Smooth muscle cell (in vitro differentiated cells): ENCODE measurements at regions not wholly inside any gene's neighbourhood (a gene's known extent, or its start where the extent isn't known, plus 50 kb on each side); places are given as distances from the start of the nearest gene placed in this dataset.

Experiments used
- DNase-seq: peaks from one replicate; lab custom pipeline; 2025; ENCODE audit not compliant: unreplicated experiment; lab: John Stamatoyannopoulos, UW
- H2AFZ ChIP-seq: fragments of 200-600 bp; sonication (generic); 2 replicates; pipeline ENCODE4 v1.6.0; 2016; ENCODE audit warnings: antibody characterized with exemption, low read depth, mild to moderate bottlenecking
- H3F3A ChIP-seq: fragments of 200-600 bp; sonication (generic); 2 replicates; pipeline ENCODE4 v1.6.0; 2017; ENCODE audit warnings: antibody characterized with exemption, low read depth
- H3K27ac ChIP-seq: fragments of 200-600 bp; sonication (generic); 2 replicates; pipeline ENCODE4 v1.5.1; 2016; ENCODE audit warnings: low read depth, mild to moderate bottlenecking
- H3K27me3 ChIP-seq: fragments of 200-600 bp; sonication (generic); 2 replicates; pipeline ENCODE4 v1.6.1; 2016; ENCODE audit warnings: low read depth, mild to moderate bottlenecking
- H3K36me3 ChIP-seq: fragments of 200-600 bp; sonication (generic); 2 replicates; pipeline ENCODE4 v1.5.1; 2016; ENCODE audit warnings: low read depth
- H3K4me1 ChIP-seq: fragments of 200-600 bp; sonication (generic); 2 replicates; pipeline ENCODE4 v1.5.1; 2016; ENCODE audit warnings: low read depth
- H3K4me2 ChIP-seq: fragments of 200-600 bp; sonication (generic); 2 replicates; pipeline ENCODE4 v1.6.0; 2016; ENCODE audit warnings: mild to moderate bottlenecking
- H3K4me3 ChIP-seq: fragments of 200-600 bp; sonication (generic); 2 replicates; pipeline ENCODE4 v1.5.1; 2016; ENCODE audit warnings: mild to moderate bottlenecking
- H3K79me2 ChIP-seq: fragments of 200-600 bp; sonication (generic); 2 replicates; pipeline ENCODE4 v1.6.0; 2016; ENCODE audit warnings: low read depth, mild to moderate bottlenecking
- H3K9ac ChIP-seq: fragments of 200-600 bp; sonication (generic); 2 replicates; pipeline ENCODE4 v1.6.0; 2016; ENCODE audit warnings: low read depth
- H3K9me3 ChIP-seq: fragments of 200-600 bp; sonication (generic); replicated peaks from 2 replicates; pipeline ENCODE4 v1.5.1; 2016; ENCODE audit warnings: low read depth
- H4K20me1 ChIP-seq: fragments of 200-600 bp; sonication (generic); 2 replicates; pipeline ENCODE4 v1.6.0; 2016; ENCODE audit warnings: low read depth
- WGBS: methylation state at CpG from one replicate; pipeline ENCODE4 v1.1.7; 2016; ENCODE audit warnings: low lambda C conversion rate; 5-methylcytosine and 5-hydroxymethylcytosine counted together
- TF ChIP-seq, protein P1 (sequence below): fragments of 200-600 bp; sonication (generic); IDR thresholded peaks from 2 replicates; pipeline ENCODE4 v1.5.1; 2017; ENCODE audit warnings: borderline replicate concordance, mild to moderate bottlenecking, antibody characterized with exemption; ENCODE audit not compliant: insufficient read depth, poor library complexity, severe bottlenecking

DNA sequence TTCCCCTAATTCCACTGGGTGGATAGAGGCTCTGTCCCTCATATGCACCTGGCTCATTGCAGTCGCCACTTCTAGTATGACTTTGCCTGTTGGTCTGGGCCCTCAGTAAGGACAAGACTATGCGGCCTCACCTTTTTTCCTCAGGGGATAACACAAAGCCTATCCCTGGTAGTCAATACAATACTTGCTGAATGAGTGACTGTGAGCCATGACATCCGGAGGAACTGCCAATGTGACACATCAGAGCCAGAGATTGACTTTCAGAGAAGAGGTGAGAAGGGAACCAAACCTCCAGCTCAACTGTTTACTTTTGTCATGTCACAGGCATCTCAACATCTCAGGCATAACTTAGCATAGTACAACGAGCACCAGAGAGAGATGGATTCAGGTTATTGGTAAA is 371.3 kb downstream of the DMRT2 start:
- H2AFZ ChIP-seq, result no peak overlapping the region
- 57% methylated on average over 4 of the region's 4 CpGs for WGBS
- TF ChIP-seq, protein P1, sequence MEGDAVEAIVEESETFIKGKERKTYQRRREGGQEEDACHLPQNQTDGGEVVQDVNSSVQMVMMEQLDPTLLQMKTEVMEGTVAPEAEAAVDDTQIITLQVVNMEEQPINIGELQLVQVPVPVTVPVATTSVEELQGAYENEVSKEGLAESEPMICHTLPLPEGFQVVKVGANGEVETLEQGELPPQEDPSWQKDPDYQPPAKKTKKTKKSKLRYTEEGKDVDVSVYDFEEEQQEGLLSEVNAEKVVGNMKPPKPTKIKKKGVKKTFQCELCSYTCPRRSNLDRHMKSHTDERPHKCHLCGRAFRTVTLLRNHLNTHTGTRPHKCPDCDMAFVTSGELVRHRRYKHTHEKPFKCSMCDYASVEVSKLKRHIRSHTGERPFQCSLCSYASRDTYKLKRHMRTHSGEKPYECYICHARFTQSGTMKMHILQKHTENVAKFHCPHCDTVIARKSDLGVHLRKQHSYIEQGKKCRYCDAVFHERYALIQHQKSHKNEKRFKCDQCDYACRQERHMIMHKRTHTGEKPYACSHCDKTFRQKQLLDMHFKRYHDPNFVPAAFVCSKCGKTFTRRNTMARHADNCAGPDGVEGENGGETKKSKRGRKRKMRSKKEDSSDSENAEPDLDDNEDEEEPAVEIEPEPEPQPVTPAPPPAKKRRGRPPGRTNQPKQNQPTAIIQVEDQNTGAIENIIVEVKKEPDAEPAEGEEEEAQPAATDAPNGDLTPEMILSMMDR, result no peak
- H3K36me3 ChIP-seq, result no peaks in the 10 kb centered on the region
- no peak overlapping the region for H3K9ac ChIP-seq
- no peaks in the 10 kb centered on the region for H3K27me3 ChIP-seq
- H3K79me2 ChIP-seq, result no peaks in the 10 kb centered on the region
- H3F3A ChIP-seq, result no peaks in the 10 kb centered on the region
- no peak overlapping the region for H3K4me2 ChIP-seq
- no peaks in the 10 kb centered on the region for H3K4me1 ChIP-seq
- H3K27ac ChIP-seq, result no peak overlapping the region
- no peak overlapping the region for H3K4me3 ChIP-seq
- H3K9me3 ChIP-seq, result peaks cover 5% of the 10 kb centered on the region
- no peak for DNase-seq
- H4K20me1 ChIP-seq, result no peaks in the 10 kb centered on the region

DNA sequence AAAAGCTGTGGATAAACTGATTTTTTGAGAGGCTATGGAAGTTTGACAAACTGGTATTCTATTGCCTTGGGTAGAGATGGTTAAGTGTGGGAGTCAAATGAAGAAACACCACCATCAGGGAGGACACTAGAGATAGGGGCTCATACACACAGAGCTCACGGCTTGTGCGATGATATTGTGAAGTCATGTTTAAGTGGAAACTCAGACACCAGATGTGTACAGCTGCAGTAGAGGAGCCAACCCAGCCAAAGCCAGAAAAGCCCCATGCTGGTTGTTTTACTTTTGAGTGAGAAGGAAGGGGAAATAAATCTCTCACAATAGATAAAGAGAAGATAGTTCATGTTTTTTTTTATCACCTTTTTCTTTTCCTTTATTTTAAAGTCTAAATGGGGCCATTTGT is 377.7 kb downstream of the DMRT2 start:
- WGBS, result 92% methylated on average over 2 of the region's 2 CpGs
- Histone ChIP-seq H3K9me3 (peaks cover 13% of the 10 kb centered on the region), H3K4me1 (no peaks in the 10 kb centered on the region), H3K4me2 (no peak overlapping the region), H4K20me1 (no peaks in the 10 kb centered on the region), H2AFZ (no peak overlapping the region), H3K27ac (no peak overlapping the region), H3K4me3 (no peak overlapping the region), H3F3A (no peaks in the 10 kb centered on the region), H3K9ac (no peak overlapping the region), H3K36me3 (no peaks in the 10 kb centered on the region), H3K79me2 (no peaks in the 10 kb centered on the region), H3K27me3 (no peaks in the 10 kb centered on the region)
- DNase-seq, result no peak
- TF ChIP-seq, protein P1, result no peak

DNA sequence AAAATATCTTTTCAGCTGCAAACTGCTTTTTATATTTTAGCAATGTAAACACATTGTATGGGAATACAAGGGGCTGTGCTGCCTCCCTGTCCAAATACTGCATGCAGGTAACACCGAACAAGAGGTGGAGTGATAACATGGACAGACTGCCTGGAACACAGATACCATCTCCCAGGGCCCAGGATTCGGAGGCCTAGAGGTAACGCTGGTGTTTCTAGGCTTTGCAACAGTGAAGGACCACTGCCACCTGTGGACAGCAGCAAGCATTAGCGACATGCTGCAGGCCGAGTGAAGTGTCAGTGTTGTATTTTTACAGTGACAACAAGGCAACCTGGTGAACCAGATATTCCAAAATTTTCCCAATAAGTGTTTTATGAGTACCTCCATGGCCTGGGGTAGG is 379.1 kb downstream of the DMRT2 start:
- DNase-seq, result no peak
- Histone ChIP-seq H3K27ac (no peak overlapping the region), H3K4me3 (no peak overlapping the region), H2AFZ (no peak overlapping the region), H3K4me2 (no peak overlapping the region), H3K27me3 (no peaks in the 10 kb centered on the region), H3K4me1 (no peaks in the 10 kb centered on the region), H4K20me1 (no peaks in the 10 kb centered on the region), H3F3A (no peaks in the 10 kb centered on the region), H3K9ac (no peak overlapping the region), H3K36me3 (no peaks in the 10 kb centered on the region), H3K79me2 (no peaks in the 10 kb centered on the region), H3K9me3 (peaks cover 13% of the 10 kb centered on the region)
- WGBS, result 73% methylated on average over 5 of the region's 5 CpGs
- TF ChIP-seq, protein P1, result no peak

DNA sequence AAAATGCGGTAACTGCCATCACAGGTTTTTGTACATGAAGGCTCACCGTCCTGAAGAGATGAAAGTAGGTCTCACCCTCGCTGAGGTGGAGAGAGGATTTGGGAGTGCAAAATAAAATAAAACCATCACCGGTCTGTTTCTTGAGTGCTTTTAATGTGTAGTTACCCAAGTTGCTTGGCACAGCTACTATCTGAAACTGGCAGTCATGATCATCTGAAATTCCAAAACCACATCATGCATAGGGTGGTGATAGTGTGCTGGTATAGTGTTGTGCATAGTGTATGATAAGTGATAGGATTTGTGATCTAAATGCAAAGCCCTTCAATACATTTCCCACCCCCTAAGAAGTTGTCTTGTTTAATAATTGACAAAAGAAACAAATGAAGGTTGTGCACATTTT is 381.3 kb downstream of the DMRT2 start:
- Histone ChIP-seq H3K79me2 (no peaks in the 10 kb centered on the region), H2AFZ (no peak overlapping the region), H4K20me1 (no peaks in the 10 kb centered on the region), H3K36me3 (no peaks in the 10 kb centered on the region), H3K4me2 (no peak overlapping the region), H3K9ac (no peak overlapping the region), H3K4me1 (no peaks in the 10 kb centered on the region), H3K9me3 (peaks cover 17% of the 10 kb centered on the region), H3F3A (no peaks in the 10 kb centered on the region), H3K27ac (no peak overlapping the region), H3K27me3 (no peaks in the 10 kb centered on the region), H3K4me3 (no peak overlapping the region)
- TF ChIP-seq, protein P1, result no peak
- 74% methylated on average over 4 of the region's 4 CpGs for WGBS
- no peak for DNase-seq
